ENCODE measurements at regions not wholly inside any gene's neighbourhood (a gene's known extent, or its start where the extent isn't known, plus 50 kb on each side); places are given as distances from the start of the nearest gene placed in this dataset.

DNA sequence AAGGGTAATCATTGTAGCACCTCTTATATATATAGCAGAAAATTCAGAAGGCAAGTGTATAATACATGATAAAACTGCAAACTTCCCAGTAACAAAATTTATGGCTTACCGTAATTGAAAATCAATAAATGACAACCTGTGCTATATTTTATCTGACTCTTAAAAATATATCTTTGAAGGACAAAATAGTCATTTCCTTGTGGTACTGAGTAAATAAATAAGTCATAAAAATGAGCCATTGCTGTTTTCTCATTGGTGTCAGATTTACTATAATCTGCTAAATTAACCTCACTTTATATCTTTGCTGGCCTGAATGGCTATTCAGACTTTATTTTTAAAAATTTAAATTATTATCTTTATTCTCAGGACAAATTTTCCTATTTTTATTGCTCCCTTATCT, 1319.1 kb upstream of the SPRY2 start:
- ATAC-seq, result no peak
- Histone ChIP-seq H3K4me3 (no peak overlapping the region), H3K9me3 (no peaks in the 10 kb centered on the region), H3K36me3 (ENCODE audit: low read depth) (no peaks in the 10 kb centered on the region), H3K4me1 (ENCODE audit: low read depth) (no peaks in the 10 kb centered on the region)
- intact Hi-C loops (cut with DNase I, micrococcal nuclease), result no loop called here
- TF ChIP-seq, protein P1, sequence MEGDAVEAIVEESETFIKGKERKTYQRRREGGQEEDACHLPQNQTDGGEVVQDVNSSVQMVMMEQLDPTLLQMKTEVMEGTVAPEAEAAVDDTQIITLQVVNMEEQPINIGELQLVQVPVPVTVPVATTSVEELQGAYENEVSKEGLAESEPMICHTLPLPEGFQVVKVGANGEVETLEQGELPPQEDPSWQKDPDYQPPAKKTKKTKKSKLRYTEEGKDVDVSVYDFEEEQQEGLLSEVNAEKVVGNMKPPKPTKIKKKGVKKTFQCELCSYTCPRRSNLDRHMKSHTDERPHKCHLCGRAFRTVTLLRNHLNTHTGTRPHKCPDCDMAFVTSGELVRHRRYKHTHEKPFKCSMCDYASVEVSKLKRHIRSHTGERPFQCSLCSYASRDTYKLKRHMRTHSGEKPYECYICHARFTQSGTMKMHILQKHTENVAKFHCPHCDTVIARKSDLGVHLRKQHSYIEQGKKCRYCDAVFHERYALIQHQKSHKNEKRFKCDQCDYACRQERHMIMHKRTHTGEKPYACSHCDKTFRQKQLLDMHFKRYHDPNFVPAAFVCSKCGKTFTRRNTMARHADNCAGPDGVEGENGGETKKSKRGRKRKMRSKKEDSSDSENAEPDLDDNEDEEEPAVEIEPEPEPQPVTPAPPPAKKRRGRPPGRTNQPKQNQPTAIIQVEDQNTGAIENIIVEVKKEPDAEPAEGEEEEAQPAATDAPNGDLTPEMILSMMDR (IDR thresholded peaks at IDR 0.05), result no peak
- no peak for DNase-seq

DNA sequence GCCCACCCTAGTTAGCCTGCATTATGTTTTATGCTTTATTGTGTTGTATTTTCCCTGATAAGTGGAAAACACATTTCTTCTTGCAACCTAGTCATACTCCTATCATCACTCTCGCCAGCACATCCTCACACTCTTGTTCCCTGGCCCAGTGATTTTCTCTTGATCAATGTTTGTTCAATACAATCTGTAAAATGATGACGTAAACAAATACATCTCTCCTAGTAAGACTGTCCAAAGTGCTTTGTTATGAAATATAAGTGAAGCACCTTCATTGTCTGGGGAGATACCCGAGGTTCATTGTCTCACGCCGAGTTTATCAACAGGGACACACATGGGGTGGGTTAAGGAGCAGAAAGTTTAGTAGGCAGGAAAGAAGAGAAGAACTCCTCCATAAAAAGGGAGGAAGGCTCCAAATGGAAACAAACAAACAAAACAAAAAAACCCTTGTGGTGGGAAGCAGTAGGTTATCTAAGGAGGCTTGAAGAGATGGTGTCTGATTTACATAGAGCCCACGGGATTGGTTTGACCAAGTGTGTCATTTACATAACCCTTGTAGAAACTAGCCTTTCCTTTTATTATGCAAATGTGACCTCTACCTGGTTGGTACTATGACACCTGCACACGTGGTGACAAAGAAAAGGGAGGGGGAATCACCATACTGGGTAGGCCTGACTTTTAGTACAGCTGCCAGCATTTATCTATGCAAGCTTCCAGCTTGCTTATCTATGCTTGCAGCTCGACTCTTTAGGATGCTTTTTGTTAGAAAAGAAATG, 1317.9 kb upstream of the SPRY2 start:
- ATAC-seq (no peak), DNase-seq (no peak)
- Histone ChIP-seq H3K4me3 (no peak overlapping the region), H3K36me3 (ENCODE audit: low read depth) (no peaks in the 10 kb centered on the region), H3K9me3 (no peaks in the 10 kb centered on the region), H3K4me1 (ENCODE audit: low read depth) (no peaks in the 10 kb centered on the region)
- TF ChIP-seq, protein P1 (IDR thresholded peaks at IDR 0.05), result no peak
- intact Hi-C loops (cut with DNase I, micrococcal nuclease), result no loop called here

DNA sequence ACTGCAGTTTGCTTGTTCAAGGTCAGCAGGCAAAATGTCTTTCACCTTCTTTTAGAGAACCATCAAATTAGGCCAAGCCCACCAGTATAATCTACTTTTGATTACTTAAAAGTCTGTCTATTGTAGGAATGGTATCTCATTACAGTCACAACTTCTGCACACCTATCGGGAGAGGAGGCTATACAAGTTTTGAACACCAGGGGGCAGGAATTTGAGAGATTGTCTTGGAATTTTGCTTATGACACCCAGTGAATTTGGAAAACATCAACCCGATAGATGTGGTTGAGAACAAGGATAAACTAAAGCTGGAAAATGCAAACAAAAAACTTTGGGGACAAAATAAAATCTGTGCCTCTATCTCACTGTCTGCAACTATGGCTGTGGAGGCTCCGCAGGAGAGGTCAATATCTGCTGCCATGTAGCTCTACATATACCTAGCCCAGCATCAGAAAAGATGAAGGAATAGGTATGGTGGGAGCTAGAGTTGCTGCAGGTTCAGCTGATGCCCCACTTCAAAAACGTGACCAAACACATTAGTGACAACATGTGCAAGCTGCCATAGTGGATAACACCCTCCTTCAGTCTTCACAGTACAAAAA, 1299.2 kb upstream of the SPRY2 start:
- H3K4me3 ChIP-seq, result no peak overlapping the region
- TF ChIP-seq, protein P1 (IDR thresholded peaks at IDR 0.05), result no peak
- H3K9me3 ChIP-seq, result no peaks in the 10 kb centered on the region
- intact Hi-C loops (cut with DNase I, micrococcal nuclease), result no loop called here
- peak in 1 of 3 donors; percentile 16 for DNase-seq
- no peaks in the 10 kb centered on the region for H3K36me3 ChIP-seq (ENCODE audit: low read depth)
- ATAC-seq, result no peak
- no peaks in the 10 kb centered on the region for H3K4me1 ChIP-seq (ENCODE audit: low read depth)

DNA sequence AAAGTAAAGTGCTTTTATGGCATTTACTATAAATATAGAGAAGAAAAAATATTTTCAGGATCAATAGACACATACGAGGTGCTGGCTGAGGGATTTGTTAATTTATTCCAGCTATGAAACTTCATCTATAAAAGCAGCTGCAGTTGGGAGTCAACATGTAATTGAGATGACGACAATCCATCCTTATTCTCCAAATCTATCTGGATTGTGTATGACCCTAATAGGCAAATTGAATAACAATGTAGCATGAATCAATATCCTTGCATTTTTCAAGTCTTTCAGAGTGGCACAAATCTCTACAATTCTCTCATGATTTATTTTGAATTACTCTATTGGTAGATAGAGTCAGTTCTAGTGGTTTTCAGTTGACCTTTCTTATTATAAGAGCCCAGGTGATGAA, 1296.5 kb upstream of the SPRY2 start:
- intact Hi-C loops (cut with DNase I, micrococcal nuclease), result no loop called here
- TF ChIP-seq, protein P1 (IDR thresholded peaks at IDR 0.05), result no peak
- Histone ChIP-seq H3K4me3 (no peak overlapping the region), H3K9me3 (no peaks in the 10 kb centered on the region), H3K36me3 (ENCODE audit: low read depth) (no peaks in the 10 kb centered on the region), H3K4me1 (ENCODE audit: low read depth) (no peaks in the 10 kb centered on the region)
- ATAC-seq, result no peak
- DNase-seq, result no peak

DNA sequence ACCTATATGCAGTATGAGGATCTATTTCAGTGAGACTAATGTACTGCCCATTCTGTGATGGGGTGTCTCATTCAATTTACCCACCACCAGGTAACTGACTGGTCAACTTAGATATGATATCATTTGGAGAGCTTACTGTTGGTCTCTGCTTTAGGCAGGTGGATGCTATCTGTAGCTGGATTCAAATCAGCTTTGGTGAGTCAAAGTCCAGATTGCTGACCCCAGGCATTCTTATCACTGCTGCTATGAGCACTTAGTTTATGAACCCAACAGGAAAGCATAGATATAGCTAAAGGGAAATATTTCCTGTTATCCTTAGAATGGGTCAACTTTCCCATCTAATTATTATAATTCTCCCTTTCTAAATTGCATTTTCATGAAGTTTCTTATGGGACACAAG, 1295.2 kb upstream of the SPRY2 start:
- Histone ChIP-seq H3K9me3 (no peaks in the 10 kb centered on the region), H3K4me1 (ENCODE audit: low read depth) (no peaks in the 10 kb centered on the region), H3K4me3 (no peak overlapping the region), H3K36me3 (ENCODE audit: low read depth) (no peaks in the 10 kb centered on the region)
- TF ChIP-seq, protein P1 (IDR thresholded peaks at IDR 0.05), result no peak
- DNase-seq, result no peak
- no peak for ATAC-seq
- intact Hi-C loops (cut with DNase I, micrococcal nuclease), result no loop called here

All from mucosa of descending colon (tissue), 3 donors.